HCT116 (cell line): ENCODE measurements at regions not wholly inside any gene's neighbourhood (a gene's known extent, or its start where the extent isn't known, plus 50 kb on each side); places are given as distances from the start of the nearest gene placed in this dataset.

Source experiments
- CBX3 ChIP-seq: IDR thresholded peaks from 2 replicates; pipeline ENCODE4 v1.6.1; 2012; ENCODE audit warnings: low read depth
- CTCF ChIP-seq, 3 experiments: fragments of 200-600 bp in 1 of 3; sonication (generic) in 1 of 3; IDR thresholded peaks in 2 of 3; conservative IDR thresholded peaks in 1 of 3; 2 replicates each; pipeline ENCODE4 v1.5.1; 2012 to 2017; ENCODE audit warnings: low read depth in 2 of 3, low read length in 2 of 3, antibody characterized with exemption in 1 of 3, borderline replicate concordance in 1 of 3, control low read depth in 1 of 3, mild to moderate bottlenecking in 1 of 3, mixed read lengths in 1 of 3, mixed run types in 1 of 3, moderate library complexity in 1 of 3; ENCODE audit not compliant: insufficient read depth in 1 of 3
- EGR1 ChIP-seq: IDR thresholded peaks from 2 replicates; pipeline ENCODE4 v1.6.1; 2012; ENCODE audit warnings: low read depth
- EZH2 ChIP-seq: fragments of 200-600 bp; sonication (generic); IDR thresholded peaks from 2 replicates; pipeline ENCODE4 v1.6.1; 2017; ENCODE audit warnings: antibody characterized with exemption, mixed run types
- JUND ChIP-seq: IDR thresholded peaks from 2 replicates; pipeline ENCODE4 v1.6.1; 2012
- POLR2AphosphoS5 ChIP-seq: IDR thresholded peaks from 2 replicates; pipeline ENCODE4 v1.6.1; 2011; ENCODE audit warnings: mild to moderate bottlenecking, low read depth, low read length, moderate library complexity
- RAD21 ChIP-seq: IDR thresholded peaks from 2 replicates; pipeline ENCODE4 v1.6.1; 2012; ENCODE audit warnings: low read depth, mild to moderate bottlenecking
- REST ChIP-seq: IDR thresholded peaks from 2 replicates; pipeline ENCODE4 v1.6.1; 2012; ENCODE audit warnings: low read depth
- SIN3A ChIP-seq: IDR thresholded peaks from 2 replicates; pipeline ENCODE4 v1.6.1; 2012; ENCODE audit warnings: low read depth
- SP1 ChIP-seq: IDR thresholded peaks from 2 replicates; pipeline ENCODE4 v1.6.1; 2012; ENCODE audit warnings: low read depth
- SRF ChIP-seq: IDR thresholded peaks from 2 replicates; pipeline ENCODE4 v1.6.1; 2012; ENCODE audit warnings: low read depth
- YY1 ChIP-seq: IDR thresholded peaks from 2 replicates; pipeline ENCODE4 v1.6.1; 2011; ENCODE audit warnings: low read length, low read depth, moderate library complexity, mild to moderate bottlenecking; ENCODE audit not compliant: insufficient replicate concordance; ENCODE audit errors: extremely low read depth
- ZNF274 ChIP-seq: fragments of 200-500 bp; sonication (Bioruptor generic); IDR thresholded peaks from 2 replicates; pipeline ENCODE4 v1.6.1; 2014; ENCODE audit warnings: mild to moderate bottlenecking, low read depth, low read length, inconsistent platforms

DNA sequence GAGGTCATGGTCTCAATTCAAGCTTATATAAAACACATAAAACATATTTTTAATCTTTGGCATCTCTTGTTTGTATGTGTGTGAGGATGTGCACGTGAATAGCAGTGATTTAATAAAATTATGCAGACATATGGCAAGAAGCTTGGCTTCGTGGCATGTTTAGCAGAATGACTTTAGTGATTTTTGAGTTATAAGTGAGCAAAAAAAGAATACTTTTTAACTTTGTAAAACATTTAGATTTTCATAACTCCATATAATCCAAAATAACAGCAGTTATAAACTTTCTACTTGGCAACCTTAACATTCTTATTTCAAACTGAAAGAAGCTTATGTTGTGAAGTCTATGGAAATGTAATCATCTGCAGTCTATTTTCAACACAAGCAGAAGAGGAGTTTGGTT lies 120.6 kb downstream of the SLITRK1 start:
- TF ChIP-seq SRF (no peak), CTCF (IDR thresholded peaks at IDR 0.05 in 2 of 3, conservative IDR thresholded peaks at IDR 0.05 in 1 of 3; ENCODE audit: borderline replicate concordance in 1 of 3, insufficient read depth in 1 of 3, low read depth in 2 of 3, low read length in 2 of 3) (no peak), EZH2 (no peak), ZNF274 (no peak), YY1 (no peak), POLR2AphosphoS5 (no peak), SIN3A (no peak), CBX3 (no peak), SP1 (no peak), RAD21 (no peak), REST (no peak), EGR1 (no peak), JUND (no peak)
